ENCODE measurements at regions not wholly inside any gene's neighbourhood (a gene's known extent, or its start where the extent isn't known, plus 50 kb on each side); places are given as distances from the start of the nearest gene placed in this dataset.

DNA sequence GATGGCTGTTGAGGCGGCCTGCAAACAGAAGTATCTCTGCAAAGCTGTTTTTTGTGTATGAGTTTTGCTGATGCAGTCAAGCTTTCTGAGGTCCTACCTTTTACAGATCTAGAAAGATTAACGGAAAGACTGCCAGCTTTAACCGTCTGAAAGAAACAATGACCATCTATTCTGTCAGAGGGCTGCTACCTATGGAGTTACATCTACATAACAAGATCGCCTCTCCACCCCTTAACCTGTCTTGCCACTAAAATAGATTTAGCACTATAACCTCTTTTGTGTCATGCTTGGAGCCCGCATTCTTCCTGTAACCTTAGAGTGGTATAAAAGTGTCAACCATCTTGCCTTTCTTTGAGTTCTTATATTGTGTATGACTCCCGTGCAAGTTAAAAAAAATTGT is 291.2 kb downstream of the POM121L12 start:
- TF ChIP-seq, protein P1, sequence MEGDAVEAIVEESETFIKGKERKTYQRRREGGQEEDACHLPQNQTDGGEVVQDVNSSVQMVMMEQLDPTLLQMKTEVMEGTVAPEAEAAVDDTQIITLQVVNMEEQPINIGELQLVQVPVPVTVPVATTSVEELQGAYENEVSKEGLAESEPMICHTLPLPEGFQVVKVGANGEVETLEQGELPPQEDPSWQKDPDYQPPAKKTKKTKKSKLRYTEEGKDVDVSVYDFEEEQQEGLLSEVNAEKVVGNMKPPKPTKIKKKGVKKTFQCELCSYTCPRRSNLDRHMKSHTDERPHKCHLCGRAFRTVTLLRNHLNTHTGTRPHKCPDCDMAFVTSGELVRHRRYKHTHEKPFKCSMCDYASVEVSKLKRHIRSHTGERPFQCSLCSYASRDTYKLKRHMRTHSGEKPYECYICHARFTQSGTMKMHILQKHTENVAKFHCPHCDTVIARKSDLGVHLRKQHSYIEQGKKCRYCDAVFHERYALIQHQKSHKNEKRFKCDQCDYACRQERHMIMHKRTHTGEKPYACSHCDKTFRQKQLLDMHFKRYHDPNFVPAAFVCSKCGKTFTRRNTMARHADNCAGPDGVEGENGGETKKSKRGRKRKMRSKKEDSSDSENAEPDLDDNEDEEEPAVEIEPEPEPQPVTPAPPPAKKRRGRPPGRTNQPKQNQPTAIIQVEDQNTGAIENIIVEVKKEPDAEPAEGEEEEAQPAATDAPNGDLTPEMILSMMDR (IDR thresholded peaks at IDR 0.05): no peak
- no peak for TF ChIP-seq POLR2A (IDR thresholded peaks at IDR 0.05)
- no peak for TF ChIP-seq POLR2AphosphoS5 (IDR thresholded peaks at IDR 0.05)
- TF ChIP-seq EP300 (IDR thresholded peaks at IDR 0.05): no peak

Data from gastroesophageal sphincter (tissue), 3 donors.